GM12891 (cell line): ENCODE measurements at regions not wholly inside any gene's neighbourhood (a gene's known extent, or its start where the extent isn't known, plus 50 kb on each side); places are given as distances from the start of the nearest gene placed in this dataset.

Source experiments
- PAX5 ChIP-seq: IDR thresholded peaks from 2 replicates; pipeline ENCODE4 v1.6.1; 2011; ENCODE audit warnings: low read length, moderate library complexity, mild to moderate bottlenecking; ENCODE audit not compliant: insufficient read depth, severe bottlenecking
- POLR2A ChIP-seq: IDR thresholded peaks from 2 replicates; pipeline ENCODE4 v1.6.1; 2011; ENCODE audit warnings: low read depth, low read length, control low read depth
- POLR2AphosphoS5 ChIP-seq: IDR thresholded peaks from 2 replicates; pipeline ENCODE4 v1.6.1; 2011; ENCODE audit warnings: low read depth, low read length, control low read depth
- POU2F2 ChIP-seq: IDR thresholded peaks from 2 replicates; pipeline ENCODE4 v1.6.1; 2011; ENCODE audit warnings: low read depth, mild to moderate bottlenecking, control low read depth, low read length, moderate library complexity
- SPI1 ChIP-seq: IDR thresholded peaks from 2 replicates; pipeline ENCODE4 v1.6.1; 2011; ENCODE audit warnings: low read depth, low read length, control low read depth
- TAF1 ChIP-seq: IDR thresholded peaks from 2 replicates; pipeline ENCODE4 v1.6.1; 2011; ENCODE audit warnings: low read depth, low read length, control low read depth

GRCh38 chr4:19835429-19835828 lies 416.3 kb upstream of the SLIT2 start:
- TF ChIP-seq POLR2A (no peak), PAX5 (no peak), TAF1 (no peak), POLR2AphosphoS5 (no peak), SPI1 (no peak), POU2F2 (no peak)
